GM21619 (cell line): ENCODE measurements at regions not wholly inside any gene's neighbourhood (a gene's known extent, or its start where the extent isn't known, plus 50 kb on each side); places are given as distances from the start of the nearest gene placed in this dataset.
"Not testable (repeated sequence)": the region's sequence is repeated elsewhere in the genome, so short reads cannot be mapped to it uniquely, and the experiment has no call there.

Source experiments
- ATAC-seq: cut with Tn5 transposase; IDR thresholded peaks from one replicate; pipeline ENCODE4 v1.9.1; 2021; ENCODE audit not compliant: unreplicated experiment

DNA sequence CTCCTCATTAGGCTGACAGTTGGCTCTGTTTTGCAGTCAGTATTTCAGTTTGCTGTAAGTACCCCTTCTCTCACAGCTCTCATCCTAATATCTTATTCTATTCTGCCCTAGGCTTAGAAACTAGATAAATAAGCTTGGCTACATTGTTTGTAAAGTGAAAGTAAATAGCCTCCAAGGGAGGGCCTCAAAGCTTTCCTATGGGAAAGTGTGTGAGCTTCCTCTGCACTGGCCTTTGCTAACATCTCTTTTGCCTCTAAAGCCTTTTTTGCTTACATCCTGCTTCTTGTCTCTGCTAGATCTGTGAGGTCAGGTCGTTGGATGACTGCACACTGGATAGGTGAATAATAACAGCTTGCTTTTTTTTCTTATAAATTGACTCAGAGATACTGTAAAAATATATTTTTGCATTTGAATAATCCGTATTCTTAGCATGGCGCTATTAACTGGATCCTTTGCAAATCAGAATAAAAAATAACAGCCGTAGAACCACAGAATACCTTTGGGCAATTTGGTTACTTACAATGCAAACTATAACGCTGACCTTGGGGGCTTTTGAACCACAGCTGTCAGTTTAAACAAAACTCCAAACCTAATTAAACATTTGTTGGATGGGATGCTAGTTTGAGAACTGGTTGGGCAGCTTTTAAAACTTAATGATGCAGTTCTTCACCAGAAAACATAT lies 55.1 kb downstream of the TTC6 start:
- ATAC-seq, result no peak

- ATAC-seq, result no peak
Measured at GRCh38 chr14:37652042-37652441, 56.6 kb downstream of the TTC6 start.

GRCh38 chr14:37655418-37655817 lies 60.0 kb downstream of the TTC6 start:
- ATAC-seq, result no peak

DNA sequence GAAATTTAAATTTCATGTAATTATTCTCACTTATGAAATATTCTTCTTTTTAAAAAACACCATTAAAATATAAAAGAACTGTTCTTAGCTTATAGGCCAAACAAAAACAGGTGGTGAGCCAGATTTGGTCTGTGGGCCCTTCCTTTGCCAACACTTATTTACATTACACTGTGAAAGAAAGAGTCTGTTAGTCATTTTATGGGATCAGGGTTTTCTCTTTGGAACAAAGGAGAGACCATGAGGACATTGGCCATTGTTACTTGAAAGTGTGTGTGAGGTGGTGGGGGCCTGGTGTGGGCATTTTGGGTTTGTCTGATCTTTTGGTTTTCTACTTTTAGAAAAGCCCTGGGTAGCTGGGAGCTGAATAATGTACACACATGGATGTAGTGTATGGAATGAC lies 62.7 kb downstream of the TTC6 start:
- ATAC-seq, result no peak

DNA sequence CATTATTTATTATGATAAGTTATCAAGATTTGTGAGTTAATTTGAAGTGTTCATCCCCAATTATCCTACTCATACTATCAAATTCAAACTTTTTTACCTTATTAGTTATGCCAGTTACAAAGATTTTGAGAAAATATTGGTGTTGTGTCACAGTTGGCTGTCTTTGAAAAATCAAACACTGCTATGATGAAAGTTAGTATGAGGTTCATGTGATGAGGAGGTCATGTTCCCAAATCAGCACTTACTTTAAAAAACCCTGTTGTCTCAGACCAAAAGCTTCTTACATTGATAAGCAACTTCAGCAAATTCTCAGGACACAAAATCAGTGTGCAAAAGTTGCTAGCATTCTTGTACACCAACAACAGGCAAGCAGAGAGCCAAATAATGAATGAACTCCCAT lies 68.1 kb downstream of the TTC6 start:
- no peak for ATAC-seq

- ATAC-seq, result no peak
Measured at GRCh38 chr14:37665479-37665878, 70.0 kb downstream of the TTC6 start.

DNA sequence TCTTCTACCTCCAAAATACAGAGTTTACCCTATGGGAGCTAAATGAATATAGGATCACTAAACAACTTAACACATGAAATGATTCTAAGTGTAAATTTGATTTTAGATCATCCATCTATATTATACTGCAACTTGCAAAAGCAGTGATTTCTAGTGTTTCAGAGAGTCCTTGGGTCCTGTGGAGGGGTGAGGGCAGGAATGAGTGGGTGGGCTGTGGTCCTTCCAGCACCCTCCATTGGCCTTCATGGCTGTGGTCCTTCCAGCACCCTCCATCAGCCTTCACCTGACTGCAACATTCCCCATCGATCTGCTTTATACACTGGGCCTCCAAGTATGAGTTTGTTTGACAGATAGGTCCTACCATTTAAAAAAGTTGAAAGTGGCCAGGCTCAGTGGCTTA lies 70.5 kb downstream of the TTC6 start:
- no peak for ATAC-seq

GRCh38 chr14:37668646-37669045 lies 73.2 kb downstream of the TTC6 start:
- no peak for ATAC-seq

DNA sequence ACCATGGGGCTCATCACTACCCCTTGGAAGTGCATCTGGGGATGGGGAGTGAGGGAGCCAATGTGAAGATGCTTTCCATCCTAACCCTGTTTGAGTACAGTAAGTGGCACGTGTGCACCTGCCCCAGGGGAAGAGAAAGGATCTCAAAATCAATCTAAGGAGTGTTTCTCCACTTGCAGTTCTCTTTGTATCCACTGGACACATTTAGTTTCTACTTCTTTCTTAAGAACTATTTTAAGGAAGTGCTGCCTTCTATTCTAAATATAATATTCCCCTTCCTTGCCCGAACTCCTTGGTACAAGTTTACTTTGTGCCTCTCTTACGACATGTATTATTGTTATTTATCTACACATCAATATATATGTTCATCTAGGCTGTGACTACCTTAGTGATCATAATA lies 73.8 kb downstream of the TTC6 start:
- ATAC-seq, result no peak

GRCh38 chr14:37673439-37673838 lies 78.0 kb downstream of the TTC6 start:
- no peak for ATAC-seq

DNA sequence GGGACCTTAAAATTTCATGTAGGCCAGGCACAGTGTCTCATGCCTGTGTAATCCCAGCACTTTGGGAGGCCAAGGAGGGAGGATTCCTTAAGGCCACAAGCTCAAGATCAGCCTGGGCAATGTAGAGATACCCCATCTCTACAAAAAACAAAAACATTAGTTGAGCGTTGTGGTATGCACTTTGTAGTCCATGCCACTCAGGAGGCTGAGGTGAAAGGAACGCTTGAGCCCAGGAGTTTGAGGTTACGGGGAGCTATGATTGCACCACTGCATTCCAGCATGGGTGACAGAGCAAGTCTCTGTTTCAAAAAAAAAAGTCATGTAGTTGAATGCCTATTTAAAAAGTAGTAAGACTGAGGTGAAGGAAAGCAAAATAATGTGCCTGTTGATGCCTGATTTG lies 83.5 kb downstream of the TTC6 start:
- ATAC-seq, result no peak

DNA sequence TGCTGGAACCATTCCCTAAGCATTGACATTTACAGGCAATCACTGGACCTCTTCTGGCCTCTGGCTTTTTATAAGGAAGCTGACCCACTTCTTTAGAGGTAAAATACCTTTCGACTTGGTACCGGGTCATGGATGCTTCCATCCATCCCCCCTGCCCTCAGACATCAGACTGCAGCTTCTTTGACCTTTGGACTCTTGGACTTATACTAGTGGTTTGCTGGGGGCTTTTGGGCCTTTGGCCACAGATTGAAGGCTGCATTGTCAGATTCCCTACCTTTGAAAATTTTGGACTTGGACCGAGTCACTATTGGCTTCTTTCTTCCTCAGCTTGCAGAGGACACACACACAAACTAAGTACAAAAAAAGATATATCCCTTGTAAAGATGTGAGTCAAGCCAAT lies 86.1 kb downstream of the TTC6 start:
- ATAC-seq, result no peak

DNA sequence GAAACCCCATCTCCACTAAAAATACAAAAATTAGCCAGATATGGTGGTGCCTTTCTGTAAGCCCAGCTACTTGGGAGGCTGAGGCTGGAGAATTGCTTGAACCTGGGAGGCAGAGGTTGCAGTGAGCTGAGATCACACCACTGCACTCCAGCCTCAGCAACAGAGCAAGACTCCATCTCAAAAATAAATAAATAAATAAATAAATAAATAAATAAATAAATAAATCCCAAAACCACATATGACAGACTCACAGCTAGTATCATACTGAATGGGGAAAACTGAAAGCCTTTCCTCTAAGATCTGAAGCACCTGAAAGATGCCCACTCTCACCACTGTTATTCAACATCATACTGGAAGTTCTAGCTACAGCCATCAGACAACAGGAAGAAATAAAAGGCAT lies 97.3 kb downstream of the TTC6 start:
- ATAC-seq, result not testable (repeated sequence)

- ATAC-seq, result not testable (repeated sequence)
Measured at GRCh38 chr14:37693420-37693819, 98.0 kb downstream of the TTC6 start.

GRCh38 chr14:37695866-37696265 lies 100.4 kb downstream of the TTC6 start:
- ATAC-seq, result no peak

DNA sequence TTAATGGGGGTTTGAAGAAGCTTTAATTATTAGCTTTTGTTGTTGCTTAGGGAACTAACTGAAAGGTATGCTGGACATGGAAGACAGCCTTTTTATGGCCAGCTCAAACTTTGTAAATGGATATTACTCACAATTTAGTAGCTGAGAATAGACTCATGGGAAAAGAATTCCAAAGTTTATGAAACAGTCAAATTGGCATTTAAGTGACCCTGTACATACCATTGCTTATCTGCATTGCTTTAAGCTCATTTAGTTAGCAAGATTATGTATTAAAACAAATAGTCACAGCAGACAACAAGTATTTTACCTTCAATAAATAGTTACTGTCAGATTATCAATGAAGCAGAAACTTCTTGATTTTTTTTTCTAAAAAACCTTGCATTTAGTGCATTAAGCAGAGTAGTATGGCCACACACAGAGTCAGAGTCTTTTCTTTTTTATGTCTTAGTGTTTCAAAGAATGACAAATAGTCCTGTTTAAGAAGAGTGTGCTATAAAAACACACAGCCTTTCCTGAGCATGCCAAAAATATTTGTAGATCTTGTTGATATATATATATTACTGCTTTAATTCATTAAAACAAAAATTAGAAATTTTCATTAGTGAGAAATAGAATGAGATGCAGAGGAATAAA lies 102.2 kb downstream of the TTC6 start:
- no peak for ATAC-seq

GRCh38 chr14:37698840-37699777 lies 103.7 kb downstream of the TTC6 start:
- ATAC-seq, result no peak

DNA sequence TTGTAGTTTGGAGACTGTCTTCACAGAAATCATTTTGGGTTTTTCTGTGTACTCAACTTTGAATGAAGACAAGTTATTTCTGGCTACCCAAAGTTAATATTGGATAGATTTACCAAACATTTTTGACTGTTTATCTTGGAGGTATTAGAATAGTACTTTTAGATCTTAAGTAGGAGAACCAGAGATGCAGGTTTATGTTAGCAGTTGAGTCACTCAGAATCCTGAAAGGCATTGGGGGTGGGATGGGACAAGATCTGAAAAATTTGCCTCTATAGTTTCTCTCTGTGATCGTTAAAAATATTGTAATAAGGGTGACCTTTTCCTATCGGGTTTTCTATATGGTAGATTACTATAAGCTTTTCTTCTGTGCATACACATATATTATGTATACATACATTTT lies 112.3 kb downstream of the TTC6 start:
- ATAC-seq, result no peak

DNA sequence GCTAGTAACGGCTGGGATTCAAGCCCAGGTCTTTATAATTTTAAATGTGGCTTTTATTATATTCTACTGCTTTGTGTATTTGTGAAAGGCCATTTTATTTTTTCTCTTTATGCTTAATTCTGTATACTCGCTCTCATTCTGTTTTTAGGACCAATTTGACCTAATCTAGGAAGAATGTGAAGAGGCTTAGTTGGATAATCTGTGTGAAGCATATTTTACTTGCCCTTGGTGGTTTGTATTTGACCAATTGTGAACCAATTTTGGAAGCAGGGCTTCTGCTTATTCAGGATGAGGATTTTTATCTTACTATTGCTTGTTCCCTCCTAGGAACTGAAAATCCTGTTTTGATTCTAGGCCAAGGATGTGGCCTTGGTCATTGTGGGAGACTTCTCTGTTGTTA lies 113.1 kb downstream of the TTC6 start:
- no peak for ATAC-seq

- ATAC-seq, result no peak
Measured at GRCh38 chr14:37709419-37710195, 114.2 kb downstream of the TTC6 start.

DNA sequence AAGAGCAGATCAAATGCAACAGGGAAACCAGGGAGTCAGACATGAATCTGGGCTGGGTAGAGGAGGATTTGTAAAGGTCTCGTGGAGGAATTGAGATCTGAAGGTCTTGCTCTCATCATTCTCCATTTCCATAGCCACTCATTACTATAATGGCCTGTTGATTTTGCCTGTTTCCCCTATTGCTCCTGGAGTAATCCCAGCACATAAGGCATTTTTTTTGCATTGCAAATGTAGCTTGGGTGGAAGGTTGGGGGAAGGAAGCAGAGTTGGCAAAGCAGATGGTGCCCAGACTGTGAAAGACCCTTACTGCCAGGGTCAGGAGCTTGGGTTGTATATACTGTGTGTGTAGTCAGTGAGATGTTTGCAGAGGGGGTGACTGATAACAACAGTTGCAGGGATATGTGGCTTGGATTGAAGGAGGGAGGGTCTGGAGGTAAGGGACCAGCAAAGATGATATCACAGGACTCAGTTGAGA lies 116.0 kb downstream of the TTC6 start:
- no peak for ATAC-seq
